DOHH2 (cell line): ENCODE measurements at regions not wholly inside any gene's neighbourhood (a gene's known extent, or its start where the extent isn't known, plus 50 kb on each side); places are given as distances from the start of the nearest gene placed in this dataset.

ENCODE experiments used
- CTCF ChIP-seq: fragments of 200-600 bp; sonication (generic); IDR thresholded peaks from one replicate; pipeline ENCODE4 v1.5.1; 2014; ENCODE audit warnings: antibody characterized with exemption, mild to moderate bottlenecking, low read depth, low read length; ENCODE audit not compliant: poor library complexity, severe bottlenecking
- EZH2phosphoT487 ChIP-seq: fragments of 200-600 bp; sonication (generic); IDR thresholded peaks from 2 replicates; pipeline ENCODE4 v1.6.1; 2017; ENCODE audit warnings: borderline replicate concordance, mild to moderate bottlenecking, antibody characterized with exemption, low read length, moderate library complexity, mixed read lengths

- no peak for TF ChIP-seq CTCF
- no peak for TF ChIP-seq EZH2phosphoT487
Observed at GRCh38 chr3:63060412-63060811, 185.2 kb upstream of the CADPS start.
